H1 (cell line): ENCODE measurements at regions not wholly inside any gene's neighbourhood (a gene's known extent, or its start where the extent isn't known, plus 50 kb on each side); places are given as distances from the start of the nearest gene placed in this dataset.

ENCODE experiments used
- CTCF ChIA-PET: fragments of 300-600 bp; sonication (Branson Sonifier 250); formaldehyde crosslinking; loops from one replicate; lab custom pipeline; 2021; ENCODE audit not compliant: partially characterized antibody; lab: Charles Lee
- POLR2A ChIA-PET: fragments of 300-600 bp; sonication (Branson Sonifier 250); formaldehyde crosslinking; loops from one replicate; lab custom pipeline; 2021; ENCODE audit warnings: inconsistent platforms; ENCODE audit not compliant: partially characterized antibody; lab: Charles Lee
- DNase-seq, 2 experiments: peaks; one replicate each; pipeline versions ENCODE4 v3.0.0 to v3.0.0-alpha.2; 2010 to 2022; ENCODE audit warnings: low spot score in 2 of 2, low read depth in 1 of 2, mixed read lengths in 1 of 2
- FAIRE-seq: peaks from 2 replicates; lab custom pipeline; 2011; peaks lifted over from hg19 to GRCh38; lab: Jason Lieb, UNC
- H2AFZ ChIP-seq: 2 replicates; pipeline ENCODE4 v1.8.1; 2012; ENCODE audit warnings: low read length, inconsistent platforms
- H2AK5ac ChIP-seq: 2 replicates; pipeline ENCODE4 v1.6.1; 2013; ENCODE audit warnings: low read depth, low read length
- H2BK120ac ChIP-seq: replicated peaks from 2 replicates; pipeline ENCODE3; 2013; ENCODE audit warnings: low read depth, low read length, inconsistent platforms
- H2BK12ac ChIP-seq: 2 replicates; pipeline ENCODE4 v1.6.1; 2013; ENCODE audit warnings: low read depth, low read length
- H2BK15ac ChIP-seq: 2 replicates; pipeline ENCODE4 v1.6.1; 2013; ENCODE audit warnings: low read length
- H2BK20ac ChIP-seq: 2 replicates; pipeline ENCODE4 v1.6.1; 2013; ENCODE audit warnings: low read length
- H2BK5ac ChIP-seq: 2 replicates; pipeline ENCODE4 v1.6.1; 2013; ENCODE audit warnings: low read depth, low read length
- H3K14ac ChIP-seq: 2 replicates; pipeline ENCODE4 v1.6.1; 2013; ENCODE audit warnings: inconsistent platforms; ENCODE audit not compliant: insufficient read length
- H3K18ac ChIP-seq: 2 replicates; pipeline ENCODE4 v1.6.1; 2013; ENCODE audit warnings: low read length; ENCODE audit errors: extremely low read depth
- H3K23ac ChIP-seq: 2 replicates; pipeline ENCODE4 v1.6.1; 2013; ENCODE audit warnings: inconsistent platforms; ENCODE audit not compliant: insufficient read length
- H3K23me2 ChIP-seq: 2 replicates; pipeline ENCODE4 v1.6.1; 2013; ENCODE audit warnings: low read depth, low read length
- H3K27ac ChIP-seq: 2 replicates; pipeline ENCODE4 v1.6.1; 2011; ENCODE audit warnings: low read depth, low read length, inconsistent platforms
- H3K27me3 ChIP-seq, 4 experiments: replicated peaks in 1 of 4; 1 replicate in 1 of 4; 2 replicates in 3 of 4; pipeline versions ENCODE4 v1.6.1 to v1.8.1; 2011 to 2013; ENCODE audit warnings: low read length in 3 of 4, mild to moderate bottlenecking in 3 of 4, inconsistent platforms in 2 of 4, mixed read lengths in 2 of 4, moderate library complexity in 1 of 4; ENCODE audit not compliant: control insufficient read depth in 3 of 4, insufficient read depth in 3 of 4; ENCODE audit errors: extremely low read depth in 1 of 4
- H3K36me3 ChIP-seq, 4 experiments: 2 replicates each; pipeline versions ENCODE4 v1.6.1 to v1.8.1; 2011 to 2013; ENCODE audit warnings: mild to moderate bottlenecking in 4 of 4, low read length in 3 of 4, moderate library complexity in 2 of 4, control low read depth in 1 of 4, inconsistent platforms in 1 of 4; ENCODE audit not compliant: insufficient read depth in 4 of 4, control insufficient read depth in 2 of 4
- H3K4ac ChIP-seq: replicated peaks from 2 replicates; pipeline ENCODE3; 2013; ENCODE audit warnings: low read length, low read depth, mixed read lengths, inconsistent platforms; ENCODE audit not compliant: insufficient read length
- H3K4me1 ChIP-seq, 4 experiments: replicated peaks in 1 of 4; 1 replicate in 1 of 4; 2 replicates in 3 of 4; pipeline versions ENCODE4 v1.6.1 to v1.8.1; 2011 to 2013; ENCODE audit warnings: low read length in 3 of 4, inconsistent platforms in 2 of 4, mixed read lengths in 1 of 4; ENCODE audit not compliant: insufficient read depth in 4 of 4, control insufficient read depth in 3 of 4
- H3K4me2 ChIP-seq, 2 experiments: 2 replicates each; pipeline versions ENCODE4 v1.6.1 to v1.8.1; 2011 to 2013; ENCODE audit warnings: low read depth in 2 of 2, low read length in 2 of 2, control low read depth in 1 of 2, inconsistent platforms in 1 of 2, mild to moderate bottlenecking in 1 of 2; ENCODE audit not compliant: insufficient read depth in 1 of 2
- H3K4me3 ChIP-seq, 4 experiments: fragments of 200-600, 300-600 bp in 1 of 4; sonication (generic), shearing (Covaris generic), sonication (Bioruptor Twin) in 1 of 4; 2 replicates each; pipeline versions ENCODE4 v1.5.1 to v1.8.1; 2011 to 2016; ENCODE audit warnings: low read length in 4 of 4, low read depth in 3 of 4, control low read depth in 2 of 4, inconsistent platforms in 2 of 4, mild to moderate bottlenecking in 2 of 4, mixed read lengths in 1 of 4, moderate library complexity in 1 of 4; ENCODE audit not compliant: insufficient read depth in 2 of 4; ENCODE audit errors: extremely low read depth in 1 of 4
- H3K56ac ChIP-seq: replicated peaks from 2 replicates; pipeline ENCODE3; 2013; ENCODE audit warnings: low read depth, mild to moderate bottlenecking, mixed read lengths, low read length, inconsistent platforms; ENCODE audit not compliant: insufficient read length
- H3K79me1 ChIP-seq: 2 replicates; pipeline ENCODE4 v1.6.1; 2013; ENCODE audit warnings: low read depth, low read length, control low read depth
- H3K79me2 ChIP-seq, 2 experiments: 2 replicates each; pipeline versions ENCODE4 v1.6.1 to v1.8.1; 2012 to 2013; ENCODE audit warnings: low read length in 2 of 2, mild to moderate bottlenecking in 2 of 2, inconsistent platforms in 1 of 2; ENCODE audit not compliant: insufficient read depth in 2 of 2, control insufficient read depth in 1 of 2
- H3K9ac ChIP-seq, 4 experiments: replicated peaks in 1 of 4; 1 replicate in 1 of 4; 2 replicates in 3 of 4; pipeline versions ENCODE4 v1.6.1 to v1.8.1; 2011 to 2013; ENCODE audit warnings: low read depth in 3 of 4, low read length in 3 of 4, control low read depth in 2 of 4, mild to moderate bottlenecking in 2 of 4, moderate library complexity in 2 of 4, inconsistent platforms in 1 of 4; ENCODE audit errors: extremely low read depth in 1 of 4
- H3K9me3 ChIP-seq, 2 experiments: 2 replicates each; pipeline versions ENCODE4 v1.6.1 to v1.8.1; 2012 to 2013; ENCODE audit warnings: mild to moderate bottlenecking in 2 of 2, moderate library complexity in 2 of 2, control low read depth in 1 of 2, inconsistent platforms in 1 of 2, low read depth in 1 of 2, low read length in 1 of 2, mixed read lengths in 1 of 2; ENCODE audit not compliant: insufficient read depth in 2 of 2
- H4K20me1 ChIP-seq, 2 experiments: replicated peaks in 1 of 2; 2 replicates each; pipeline versions ENCODE3 to v1.8.1; 2011 to 2013; ENCODE audit warnings: inconsistent platforms in 2 of 2, low read length in 2 of 2, mild to moderate bottlenecking in 1 of 2; ENCODE audit not compliant: insufficient read depth in 2 of 2, control insufficient read depth in 1 of 2
- H4K5ac ChIP-seq: 2 replicates; pipeline ENCODE4 v1.6.1; 2013; ENCODE audit warnings: low read length, low read depth, mixed read lengths, inconsistent platforms; ENCODE audit not compliant: insufficient read length
- H4K8ac ChIP-seq: 2 replicates; pipeline ENCODE4 v1.8.0; 2013; ENCODE audit warnings: mild to moderate bottlenecking, moderate library complexity, low read length, inconsistent platforms; ENCODE audit not compliant: insufficient read depth; ENCODE audit errors: extremely low read depth
- H4K91ac ChIP-seq: replicated peaks from 2 replicates; pipeline ENCODE3; 2013; ENCODE audit warnings: low read length, mixed read lengths, inconsistent platforms; ENCODE audit not compliant: insufficient read length
- BACH1 ChIP-seq: IDR thresholded peaks from 2 replicates; pipeline ENCODE4 v1.6.1; 2012; ENCODE audit warnings: low read length, improper control_type of control experiment
- CHD1 ChIP-seq: IDR thresholded peaks from 2 replicates; pipeline ENCODE4 v1.6.1; 2012; ENCODE audit warnings: low read depth, low read length, improper control_type of control experiment
- CREB1 ChIP-seq: IDR thresholded peaks from 2 replicates; pipeline ENCODE4 v1.6.1; 2012; ENCODE audit warnings: inconsistent platforms
- EZH2 ChIP-seq: fragments of 200-600 bp; sonication (generic); IDR thresholded peaks from 2 replicates; pipeline ENCODE4 v1.7.1; 2012; ENCODE audit warnings: low read depth, mild to moderate bottlenecking, moderate library complexity, low read length, inconsistent platforms; ENCODE audit not compliant: severe bottlenecking
- HDAC6 ChIP-seq: IDR thresholded peaks from one replicate; pipeline ENCODE4 v1.7.1; 2012; ENCODE audit warnings: low read depth, mild to moderate bottlenecking, inconsistent platforms, low read length, moderate library complexity
- JUN ChIP-seq: IDR thresholded peaks from 2 replicates; pipeline ENCODE4 v1.6.1; 2011; ENCODE audit warnings: low read depth, mild to moderate bottlenecking, improper control_type of control experiment, low read length
- KDM1A ChIP-seq: fragments of 200-600, 300-600 bp; sonication (generic); IDR thresholded peaks from 2 replicates; pipeline ENCODE4 v1.7.1; 2016; ENCODE audit warnings: mild to moderate bottlenecking, low read length, borderline replicate concordance
- KDM5A ChIP-seq: fragments of 200-600 bp; IDR thresholded peaks from 2 replicates; pipeline ENCODE4 v1.7.1; 2012; ENCODE audit warnings: mild to moderate bottlenecking, low read length, inconsistent platforms, mixed read lengths
- MAFK ChIP-seq: IDR thresholded peaks from 2 replicates; pipeline ENCODE4 v1.6.1; 2012; ENCODE audit warnings: low read depth, mild to moderate bottlenecking, improper control_type of control experiment, low read length
- NANOG ChIP-seq: IDR thresholded peaks from 2 replicates; pipeline ENCODE4 v1.6.1; 2011; ENCODE audit warnings: low read length, low read depth, mild to moderate bottlenecking, inconsistent platforms; ENCODE audit not compliant: insufficient read depth, poor library complexity, severe bottlenecking
- NRF1 ChIP-seq: IDR thresholded peaks from 2 replicates; pipeline ENCODE4 v1.6.1; 2011; ENCODE audit warnings: mild to moderate bottlenecking, low read depth, low read length, improper control_type of control experiment
- RFX5 ChIP-seq: IDR thresholded peaks from 2 replicates; pipeline ENCODE4 v1.6.1; 2011; ENCODE audit warnings: low read depth, low read length, improper control_type of control experiment, borderline replicate concordance
- SP1 ChIP-seq: IDR thresholded peaks from 2 replicates; pipeline ENCODE4 v1.6.1; 2011; ENCODE audit warnings: low read depth, low read length
- WGBS, 2 experiments: shearing (Covaris generic) in 1 of 2; methylation state at CpG; one replicate each; pipeline versions ENCODE4 v1.1.6 to v1.1.7; 2013 to 2015; ENCODE audit warnings: low lambda C conversion rate in 2 of 2, mixed read lengths in 2 of 2, inconsistent platforms in 1 of 2, low coverage in 1 of 2, missing lambda C conversion rate in 1 of 2; ENCODE audit not compliant: insufficient replicate concordance in 2 of 2, insufficient coverage in 1 of 2, insufficient read length in 1 of 2; ENCODE audit errors: extremely low coverage in 1 of 2, missing lambda C conversion rate in 1 of 2; 5-methylcytosine and 5-hydroxymethylcytosine counted together
- TF ChIP-seq, protein P1 (sequence below): IDR thresholded peaks from 2 replicates; pipeline ENCODE4 v1.6.1; 2012; ENCODE audit warnings: inconsistent platforms
- TF ChIP-seq, protein P2 (sequence below): IDR thresholded peaks from 2 replicates; pipeline ENCODE4 v1.6.1; 2011; ENCODE audit warnings: low read depth, mild to moderate bottlenecking, low read length; ENCODE audit not compliant: insufficient read depth

DNA sequence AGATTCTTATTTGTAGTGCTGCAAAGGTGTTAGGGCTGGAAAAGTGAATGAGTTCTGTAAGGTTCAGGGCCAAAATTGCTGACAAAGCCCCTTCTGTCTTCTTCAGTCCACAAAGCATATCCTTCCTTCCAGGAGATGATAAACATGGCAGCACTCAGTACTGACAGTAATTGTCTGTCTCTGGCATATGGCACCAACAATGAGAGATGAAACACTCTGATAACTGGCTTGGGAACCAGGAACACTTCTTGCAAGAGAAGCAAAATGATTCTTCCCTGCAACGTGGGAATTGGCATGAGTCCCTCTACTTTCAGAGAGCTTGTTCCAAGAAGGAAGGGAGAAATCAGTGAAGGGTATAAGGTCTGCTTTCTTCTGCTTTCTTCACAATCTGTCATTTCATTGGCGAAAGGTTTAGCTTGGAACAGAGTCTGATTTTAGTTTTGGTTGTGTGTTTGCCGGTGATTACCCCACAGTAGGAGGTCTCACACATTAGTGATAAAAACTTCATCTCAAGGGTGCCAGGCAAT lies 963.3 kb downstream of the NLGN4X start:
- CTCF ChIA-PET, result no interaction called here
- no peak overlapping the region for H2BK5ac ChIP-seq
- no peak overlapping the region for H3K4me2 ChIP-seq
- DNase-seq (no peak), FAIRE-seq (no peak)
- H4K8ac ChIP-seq, result no peak overlapping the region
- no peak overlapping the region for H3K4me3 ChIP-seq
- no peak overlapping the region for H2AK5ac ChIP-seq
- no peak overlapping the region for H2BK12ac ChIP-seq
- H2BK120ac ChIP-seq, result no peak overlapping the region
- no peak overlapping the region for H4K5ac ChIP-seq
- H3K27me3 ChIP-seq, result no peaks in the 10 kb centered on the region
- H3K27ac ChIP-seq, result no peak overlapping the region
- H3K9me3 ChIP-seq, result no peaks in the 10 kb centered on the region
- no peak overlapping the region for H2BK15ac ChIP-seq
- H2BK20ac ChIP-seq, result no peak overlapping the region
- POLR2A ChIA-PET, result no interaction called here
- H3K18ac ChIP-seq, result no peak overlapping the region
- H3K9ac ChIP-seq, result no peak overlapping the region
- H3K36me3 ChIP-seq, result no peaks in the 10 kb centered on the region
- 97% methylated on average over 3 of the region's 3 CpGs; no CpG with 5 or more reads in 1 of the 2 experiments for WGBS, 2 experiments
- H3K79me2 ChIP-seq, result no peaks in the 10 kb centered on the region
- no peak overlapping the region for H3K56ac ChIP-seq
- H3K4me1 ChIP-seq, result no peaks in the 10 kb centered on the region
- H4K20me1 ChIP-seq, result no peaks in the 10 kb centered on the region
- no peak overlapping the region for H3K23ac ChIP-seq
- H2AFZ ChIP-seq, result no peak overlapping the region
- H3K79me1 ChIP-seq, result no peaks in the 10 kb centered on the region
- no peak overlapping the region for H4K91ac ChIP-seq
- no peaks in the 10 kb centered on the region for H3K23me2 ChIP-seq
- no peak overlapping the region for H3K14ac ChIP-seq
- no peak overlapping the region for H3K4ac ChIP-seq
- TF ChIP-seq RFX5, result no peak
- no peak for TF ChIP-seq NRF1
- TF ChIP-seq EZH2, result no peak
- no peak for TF ChIP-seq HDAC6
- TF ChIP-seq MAFK, result no peak
- TF ChIP-seq CREB1, result no peak
- no peak for TF ChIP-seq BACH1
- TF ChIP-seq, protein P1, sequence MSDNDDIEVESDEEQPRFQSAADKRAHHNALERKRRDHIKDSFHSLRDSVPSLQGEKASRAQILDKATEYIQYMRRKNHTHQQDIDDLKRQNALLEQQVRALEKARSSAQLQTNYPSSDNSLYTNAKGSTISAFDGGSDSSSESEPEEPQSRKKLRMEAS, result no peak
- TF ChIP-seq, protein P2, sequence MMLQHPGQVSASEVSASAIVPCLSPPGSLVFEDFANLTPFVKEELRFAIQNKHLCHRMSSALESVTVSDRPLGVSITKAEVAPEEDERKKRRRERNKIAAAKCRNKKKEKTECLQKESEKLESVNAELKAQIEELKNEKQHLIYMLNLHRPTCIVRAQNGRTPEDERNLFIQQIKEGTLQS, result no peak
- TF ChIP-seq CHD1, result no peak
- TF ChIP-seq KDM1A, result no peak
- no peak for TF ChIP-seq KDM5A
- no peak for TF ChIP-seq NANOG
- TF ChIP-seq SP1, result no peak
- TF ChIP-seq JUN, result no peak
